HG02588 (cell line): ENCODE measurements at regions not wholly inside any gene's neighbourhood (a gene's known extent, or its start where the extent isn't known, plus 50 kb on each side); places are given as distances from the start of the nearest gene placed in this dataset.

Source experiments
- ATAC-seq: cut with Tn5 transposase; IDR thresholded peaks from one replicate; pipeline ENCODE4 v1.9.1; 2021; ENCODE audit warnings: mild to moderate bottlenecking, moderate library complexity; ENCODE audit not compliant: unreplicated experiment

DNA sequence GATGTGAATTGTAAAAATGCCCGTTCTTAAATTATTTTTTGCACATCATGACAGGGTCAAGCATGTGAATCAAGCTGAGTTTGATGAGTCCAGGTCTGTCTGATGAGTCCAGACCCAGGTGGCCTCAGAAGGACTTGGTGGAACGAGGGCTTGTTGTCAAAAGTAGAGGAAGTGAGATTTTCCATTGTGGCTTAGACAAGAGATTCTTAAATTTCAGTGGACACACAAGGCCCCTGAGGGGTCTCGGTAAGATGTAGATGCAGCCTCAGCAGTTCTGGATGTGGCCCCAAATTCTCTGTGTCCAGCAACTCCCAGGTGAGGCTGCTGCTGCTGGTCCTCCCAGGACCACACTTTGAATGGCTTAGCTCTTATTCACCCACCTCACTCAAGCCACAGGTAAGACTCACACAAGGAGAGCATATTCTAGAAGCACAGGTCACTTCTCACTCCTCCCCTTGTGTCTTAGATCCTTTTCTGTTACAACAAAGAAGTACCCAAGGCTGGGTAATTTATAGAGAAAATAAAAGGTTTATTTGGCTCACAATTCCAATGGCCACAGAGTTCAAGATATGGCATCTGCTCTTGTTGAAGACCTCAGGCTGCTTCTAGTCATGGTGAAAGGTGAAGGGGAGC, 98.8 kb downstream of the GGTLC2 start:
- no peak for ATAC-seq

DNA sequence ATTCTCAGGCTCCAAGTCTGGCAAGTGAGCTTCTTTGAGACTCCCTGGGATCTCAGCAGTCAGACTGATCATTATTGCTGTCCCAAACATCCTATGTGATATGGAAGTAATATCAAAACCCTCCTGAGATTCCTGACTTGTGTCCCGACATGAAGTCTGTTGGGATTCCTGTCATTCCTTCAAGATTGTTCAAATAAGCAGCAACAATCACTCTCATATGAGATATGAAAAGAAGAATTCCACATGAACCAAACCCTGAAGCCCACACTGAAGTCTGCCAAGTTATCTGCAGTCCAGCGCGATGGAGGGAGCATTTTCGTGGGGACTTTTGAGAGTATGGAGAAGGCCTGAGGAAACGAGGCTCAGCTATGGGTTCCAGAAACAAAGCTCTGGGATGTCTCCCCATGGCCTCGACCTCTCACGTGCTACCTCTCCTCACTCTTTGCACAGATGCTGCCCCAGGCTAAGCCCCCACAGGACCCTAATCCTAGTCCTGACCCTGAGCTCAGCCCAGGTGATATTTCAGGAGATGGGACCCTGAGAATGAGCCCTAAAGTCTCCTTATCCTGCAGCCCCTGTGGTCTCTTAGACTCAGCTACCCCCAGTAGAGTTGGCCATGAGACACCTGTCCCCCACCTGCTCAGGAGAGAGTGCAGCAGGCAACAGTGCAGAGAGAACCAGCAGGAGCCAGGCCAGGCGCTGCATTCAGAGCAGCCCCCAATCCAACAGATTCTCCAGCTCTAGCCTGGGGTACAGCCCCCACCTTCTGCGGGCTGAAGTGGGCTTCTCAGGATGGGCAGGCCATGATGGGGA, 100.2 kb downstream of the GGTLC2 start:
- ATAC-seq, result no peak

DNA sequence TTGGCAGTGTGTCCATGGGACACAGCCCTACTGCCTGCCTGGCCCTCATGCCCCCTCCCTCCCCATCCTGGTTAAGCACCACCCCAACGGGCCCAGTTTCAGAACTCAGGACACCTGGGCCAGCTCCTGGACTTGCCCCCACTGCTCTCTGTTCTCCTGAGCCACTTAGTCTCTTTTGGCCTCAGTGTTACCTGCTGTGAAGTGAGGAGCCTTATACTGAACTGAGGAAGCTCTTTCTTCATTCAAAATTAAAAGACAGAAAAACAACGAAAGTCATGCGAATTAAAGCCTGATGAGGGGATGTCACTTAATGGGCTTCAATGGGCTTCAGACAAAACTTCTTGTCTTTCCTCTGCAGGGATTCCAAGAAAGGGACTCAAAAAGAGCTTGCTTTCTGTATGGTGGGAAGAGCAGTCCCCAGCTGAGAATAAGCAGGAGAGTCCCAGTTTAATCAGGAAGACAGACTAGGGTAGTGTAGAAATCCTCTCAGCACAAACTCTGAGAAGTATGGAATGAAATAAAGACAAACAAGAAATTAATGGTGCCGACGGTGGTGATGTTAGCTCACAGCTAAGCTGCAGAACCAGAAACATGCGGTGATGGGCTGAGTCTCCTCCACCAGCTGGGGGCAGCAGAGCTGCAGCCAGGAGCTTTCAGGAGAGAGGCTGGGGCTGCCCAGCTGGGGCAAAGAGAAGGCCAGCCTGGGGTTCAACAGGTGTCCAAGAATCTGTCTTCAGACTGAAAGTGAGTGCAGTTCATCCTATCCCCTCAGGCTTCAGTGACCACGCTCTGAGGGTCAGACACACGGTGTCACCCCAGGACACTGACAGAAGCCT, 101.0 kb downstream of the GGTLC2 start:
- ATAC-seq, result no peak

DNA sequence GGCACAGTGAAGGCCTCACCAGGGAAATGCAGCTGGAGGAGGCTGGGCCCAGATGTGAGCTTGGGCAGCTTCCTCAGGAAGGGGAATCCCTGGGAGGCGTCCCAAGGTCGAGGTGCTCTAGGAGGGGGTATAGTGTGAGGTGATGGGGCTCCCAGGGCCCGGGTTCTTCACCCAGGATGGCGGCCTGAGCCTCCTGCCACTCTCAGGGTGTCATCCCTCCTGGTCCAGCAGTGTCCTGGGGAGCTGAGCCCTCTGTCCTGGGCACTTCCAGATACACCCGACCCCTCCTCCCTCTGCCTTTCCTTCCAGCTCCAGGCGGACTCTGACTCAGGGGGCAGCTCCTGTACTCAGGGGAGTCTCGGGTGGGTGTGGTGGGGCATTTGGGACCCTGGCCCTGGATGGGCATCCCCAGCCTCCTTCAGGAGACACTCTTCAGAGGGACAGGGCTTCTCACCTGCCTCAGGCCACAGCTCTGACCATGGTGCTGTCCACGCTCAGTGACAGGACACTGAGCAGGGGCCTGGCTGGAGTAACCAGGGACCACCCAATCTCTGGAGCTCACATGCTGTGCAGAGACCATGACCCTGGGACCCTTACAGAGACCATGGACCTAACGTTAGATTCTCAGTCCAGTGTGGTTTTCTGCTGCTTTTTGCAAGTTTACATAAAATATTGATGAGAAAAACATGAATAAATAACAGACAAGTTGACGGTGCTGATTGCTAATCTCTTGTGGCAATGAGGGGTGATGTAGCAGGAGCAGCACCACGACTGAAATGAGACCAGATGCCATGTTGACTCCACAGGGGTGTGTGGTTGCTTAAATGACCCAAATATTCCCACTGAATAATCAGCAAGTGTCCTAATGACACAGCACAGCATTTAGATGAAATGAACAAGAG, 101.9 kb downstream of the GGTLC2 start:
- no peak for ATAC-seq

DNA sequence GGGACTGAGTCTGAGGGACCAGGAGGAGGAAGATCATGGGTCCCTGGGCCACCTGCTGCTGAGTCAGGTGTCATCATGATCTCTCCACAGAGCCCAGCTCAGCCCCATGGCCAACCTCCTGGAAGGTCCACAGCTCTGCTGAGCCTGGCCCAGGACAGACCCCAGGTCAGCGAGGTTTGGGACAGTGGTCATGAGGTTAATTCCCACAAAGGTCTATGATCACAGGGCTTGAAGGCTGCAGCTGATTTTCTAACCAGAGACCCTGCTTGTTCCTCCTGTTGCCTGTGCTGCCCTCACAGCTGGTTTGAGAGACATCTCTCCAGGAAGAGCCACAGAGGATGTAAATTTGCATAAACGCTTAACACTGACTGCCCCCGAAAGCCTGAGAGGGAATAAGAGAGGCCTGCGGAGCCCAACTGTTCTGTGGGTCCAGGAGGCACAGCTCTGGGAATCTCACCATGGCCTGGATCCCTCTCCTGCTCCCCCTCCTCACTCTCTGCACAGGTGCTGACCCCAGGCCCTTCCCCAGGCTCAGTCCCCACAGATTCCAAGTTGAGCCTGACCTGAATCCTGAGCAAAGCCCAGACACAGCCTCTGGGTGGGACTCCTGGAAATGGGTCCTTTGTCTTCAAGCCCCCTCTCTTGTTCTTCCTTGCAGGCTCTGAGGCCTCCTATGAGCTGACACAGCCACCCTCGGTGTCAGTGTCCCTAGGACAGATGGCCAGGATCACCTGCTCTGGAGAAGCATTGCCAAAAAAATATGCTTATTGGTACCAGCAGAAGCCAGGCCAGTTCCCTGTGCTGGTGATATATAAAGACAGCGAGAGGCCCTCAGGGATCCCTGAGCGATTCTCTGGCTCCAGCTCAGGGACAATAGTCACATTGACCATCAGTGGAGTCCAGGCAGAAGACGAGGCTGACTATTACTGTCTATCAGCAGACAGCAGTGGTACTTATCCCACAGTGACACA, 102.8 kb downstream of the GGTLC2 start:
- ATAC-seq, result peak; percentile 48

DNA sequence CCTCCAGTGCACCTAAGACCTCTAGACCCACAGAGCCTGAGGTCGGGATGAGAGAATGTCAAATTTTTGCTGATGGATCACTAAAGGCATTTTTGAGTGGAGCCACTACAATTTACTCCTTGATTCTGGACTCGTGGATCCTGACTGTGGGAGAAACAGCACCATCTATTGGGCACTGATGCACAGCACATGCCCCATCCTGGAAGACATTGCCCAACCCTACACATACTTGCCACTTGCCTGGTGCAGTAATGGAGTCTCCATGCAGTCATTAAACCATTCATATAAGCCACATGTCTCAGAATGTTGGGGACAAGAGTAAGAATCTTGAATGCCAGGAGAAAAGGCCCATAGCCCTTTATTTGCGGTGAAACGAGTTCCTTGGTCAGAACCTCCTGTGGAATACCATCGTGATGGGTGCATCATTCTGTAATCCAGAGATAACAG, 103.9 kb downstream of the GGTLC2 start:
- no peak for ATAC-seq

DNA sequence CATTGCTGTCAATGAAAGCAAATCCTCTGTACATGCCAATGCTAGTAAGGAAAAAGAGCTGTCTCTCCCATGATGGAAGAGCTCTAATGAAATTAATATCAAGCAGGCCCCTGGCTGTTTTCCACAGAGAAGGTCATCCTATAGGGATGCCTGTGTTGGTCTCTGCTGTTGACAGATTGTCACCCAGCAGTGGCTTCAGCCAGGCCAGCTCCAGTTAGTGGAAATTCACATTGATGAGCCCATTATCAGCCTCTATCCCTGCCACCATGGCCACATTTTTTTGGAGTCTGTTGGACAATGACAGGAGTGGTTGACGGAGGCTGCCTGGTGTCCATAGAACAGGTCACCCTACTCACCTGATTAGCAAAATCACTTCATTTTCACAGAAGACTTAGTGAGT, 104.3 kb downstream of the GGTLC2 start:
- ATAC-seq, result no peak

DNA sequence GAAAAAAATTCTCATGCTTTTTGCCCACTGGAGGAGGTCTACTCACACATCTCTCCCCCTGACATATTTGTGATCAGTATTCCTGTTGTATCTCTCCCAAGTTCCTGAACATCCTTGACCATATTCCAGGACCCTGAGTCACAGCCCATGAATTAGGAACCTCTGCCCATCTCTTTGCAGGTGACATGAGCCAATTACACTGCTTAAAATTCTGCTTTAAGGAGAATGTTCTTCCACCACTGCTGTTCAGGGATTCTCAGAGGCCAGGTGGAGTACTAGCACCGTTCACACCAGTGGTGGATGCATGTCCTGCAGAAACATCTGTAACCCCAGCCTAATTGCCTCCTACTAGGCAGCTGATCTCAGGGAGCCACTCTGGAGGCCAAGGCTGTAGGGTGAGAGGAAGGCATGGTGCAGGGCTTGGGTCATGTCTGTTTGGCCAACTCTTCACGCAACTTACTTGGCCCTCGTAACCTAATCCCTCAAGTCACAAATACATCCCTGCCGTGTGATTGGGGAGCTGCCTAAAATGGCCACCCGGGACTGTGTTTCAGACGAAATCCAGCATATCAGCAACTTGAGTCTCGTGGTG, 104.8 kb downstream of the GGTLC2 start:
- ATAC-seq, result no peak

DNA sequence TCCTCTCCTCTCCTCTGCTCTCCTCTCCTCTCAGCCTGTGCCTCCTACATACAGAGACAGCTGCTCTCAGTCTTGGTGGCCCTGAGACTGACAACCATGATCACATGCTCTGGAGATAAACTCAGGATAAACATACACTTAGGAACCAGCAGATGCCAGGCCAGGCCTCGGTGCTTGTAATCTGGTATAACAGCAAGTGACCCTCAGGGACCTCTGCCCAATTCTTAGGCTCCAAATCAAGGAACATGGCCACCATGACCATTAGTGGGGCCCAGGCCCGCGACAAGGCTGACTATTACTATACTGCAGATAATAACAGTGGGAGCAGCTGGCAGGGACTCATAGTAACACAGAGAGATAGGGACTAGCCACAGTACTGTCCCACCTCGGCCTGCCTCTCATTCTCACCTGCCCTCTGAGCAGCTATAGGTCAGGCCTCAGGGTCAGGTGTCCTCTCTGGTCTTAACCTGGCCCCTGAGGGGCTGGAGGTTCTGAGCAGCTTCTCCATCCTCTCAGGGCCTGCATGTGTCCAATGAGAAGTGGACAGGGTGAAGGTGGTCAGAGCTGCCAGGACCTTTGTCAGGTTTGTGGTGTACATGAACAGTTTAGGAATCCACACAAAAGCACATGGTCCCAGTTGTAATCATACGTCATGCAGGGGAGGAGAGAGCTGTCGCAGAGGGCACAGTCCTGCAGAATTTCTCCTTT, 106.1 kb downstream of the GGTLC2 start:
- ATAC-seq, result no peak

DNA sequence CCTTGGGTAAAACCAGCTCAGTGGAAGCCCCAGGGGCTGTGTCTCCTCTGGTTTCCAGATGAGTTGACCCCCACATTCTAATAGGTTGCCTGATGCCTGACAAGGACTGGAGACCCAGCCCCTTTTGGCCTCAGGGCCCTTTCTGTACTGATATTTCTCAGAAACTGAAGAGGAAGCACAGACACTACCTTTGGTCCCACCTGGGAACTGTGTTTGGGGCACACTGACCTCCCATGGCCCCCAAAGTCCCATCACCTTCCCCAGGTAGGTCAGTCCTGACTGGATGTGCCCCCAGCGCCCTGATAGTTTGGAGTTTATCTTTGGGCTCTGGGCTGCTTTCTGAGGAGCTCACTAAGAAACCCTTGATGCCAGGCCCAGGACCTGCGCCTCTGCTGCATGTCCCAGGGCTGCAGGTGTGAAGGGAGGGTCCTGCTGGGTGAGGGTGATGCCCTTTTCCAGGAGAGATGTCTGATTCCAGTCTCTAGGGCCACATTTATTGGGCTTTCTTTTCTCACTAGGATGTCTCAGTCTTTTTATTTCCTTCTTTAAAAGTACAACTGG, 106.7 kb downstream of the GGTLC2 start:
- no peak for ATAC-seq

DNA sequence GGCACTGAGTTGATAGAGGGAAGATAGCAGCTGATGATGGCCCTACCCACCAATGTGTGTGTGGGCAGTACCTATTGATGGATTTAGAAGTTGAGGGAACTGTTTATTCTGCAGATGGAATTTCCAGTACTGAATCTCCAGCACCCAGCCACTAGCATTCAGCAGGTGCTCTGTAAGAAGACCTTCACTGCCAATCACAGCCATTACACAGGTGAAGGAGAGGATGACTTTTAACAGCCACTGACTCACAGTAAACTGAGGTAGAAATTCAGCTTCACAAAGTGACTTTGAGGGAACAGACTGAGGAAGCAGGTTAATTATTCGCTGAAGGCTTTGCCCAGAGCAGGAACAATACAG, 107.8 kb downstream of the GGTLC2 start:
- no peak for ATAC-seq

DNA sequence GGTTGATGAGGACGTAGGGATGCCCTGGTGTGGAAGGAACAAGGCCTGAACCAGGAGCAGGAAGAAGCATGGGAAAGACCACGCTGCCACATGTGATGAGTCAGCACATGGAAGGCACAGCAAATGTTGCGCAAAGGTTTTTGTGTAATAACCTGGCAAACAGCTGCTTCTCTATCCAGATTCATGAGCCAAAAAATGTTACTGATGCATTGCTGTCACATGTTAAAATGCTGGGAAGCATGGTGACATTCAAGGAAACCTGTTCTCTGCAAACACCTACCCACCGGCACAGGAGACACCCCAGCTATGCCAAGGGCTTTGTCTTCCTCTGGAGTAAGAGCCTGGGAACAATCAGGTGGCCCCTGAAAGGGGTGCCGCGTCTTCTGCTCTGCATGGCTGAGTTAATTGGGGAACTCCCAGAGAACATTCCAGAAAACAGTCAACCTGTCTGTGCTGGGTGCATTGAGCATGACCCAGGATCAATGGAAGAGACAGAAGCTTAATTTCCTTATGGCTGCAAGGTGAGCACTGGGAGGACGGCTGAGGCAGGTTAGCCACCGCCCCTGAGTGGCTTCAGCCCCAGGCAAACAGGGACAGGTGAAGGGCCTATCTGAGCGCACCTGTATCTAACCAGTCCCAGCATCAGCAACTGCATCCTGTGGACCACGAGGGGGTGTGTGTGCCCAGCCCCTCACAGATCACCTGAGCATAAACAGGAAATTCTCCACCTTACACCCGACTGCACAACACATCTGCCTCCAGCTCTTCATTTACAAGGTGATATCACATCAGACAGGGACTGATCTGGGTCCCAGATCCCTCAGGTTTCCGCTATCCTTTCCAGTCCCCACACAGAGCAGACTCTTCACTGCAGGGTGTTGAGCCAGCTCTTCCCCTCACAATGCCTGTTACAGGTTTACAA, 108.4 kb downstream of the GGTLC2 start:
- no peak for ATAC-seq

DNA sequence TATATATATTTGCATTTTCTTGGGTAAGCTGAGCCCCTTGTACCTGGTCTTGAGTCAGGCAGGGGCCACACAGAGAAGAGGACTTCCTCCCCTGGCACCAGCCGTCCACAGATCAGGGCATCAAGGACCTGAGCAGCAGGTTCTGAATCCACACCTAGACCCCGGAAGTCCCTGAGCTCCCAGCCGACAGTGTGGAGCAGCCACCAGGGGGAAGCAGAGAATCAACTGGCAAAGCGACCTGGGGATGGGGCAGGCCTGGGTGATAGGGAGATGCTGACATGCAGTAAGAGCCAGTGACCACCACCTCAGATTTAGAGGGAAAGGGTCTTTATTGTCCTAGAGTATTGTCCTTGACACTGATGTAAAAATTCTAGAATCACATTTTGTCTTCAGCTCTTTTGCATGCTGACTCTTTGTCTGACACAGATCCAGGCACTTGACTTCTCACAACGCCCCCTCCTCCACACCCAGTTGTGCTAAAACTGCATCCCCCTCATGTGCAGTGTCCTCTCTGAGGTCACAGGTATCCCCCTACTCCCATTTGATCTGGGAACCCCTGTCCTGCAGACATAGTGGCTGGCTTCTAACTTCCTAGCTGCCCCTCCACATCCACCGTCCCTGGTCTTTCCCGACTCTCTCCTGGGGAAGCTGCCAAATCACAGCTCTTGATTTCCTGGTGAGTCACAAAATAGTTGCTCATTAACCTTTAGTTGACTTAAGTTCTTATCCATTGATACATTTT, 109.3 kb downstream of the GGTLC2 start:
- ATAC-seq, result no peak

DNA sequence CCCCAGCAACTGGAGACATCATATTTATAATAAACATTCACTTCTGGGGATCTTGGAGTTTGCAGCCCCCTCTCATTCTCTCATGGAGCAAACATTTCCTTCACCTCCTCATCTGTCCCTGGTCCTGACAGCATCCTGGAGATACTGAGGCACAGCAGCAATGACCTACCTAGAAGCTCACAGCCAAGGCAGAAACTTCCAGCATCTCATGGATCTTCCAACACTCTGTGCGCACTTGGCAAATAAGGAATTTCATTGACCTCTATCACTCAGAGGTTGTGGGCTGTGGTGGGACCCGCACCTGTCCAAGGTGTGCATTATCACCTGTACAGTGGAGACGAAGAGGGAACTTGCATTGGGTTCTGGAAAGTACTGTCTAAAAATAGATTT, 109.8 kb downstream of the GGTLC2 start:
- ATAC-seq, result no peak

DNA sequence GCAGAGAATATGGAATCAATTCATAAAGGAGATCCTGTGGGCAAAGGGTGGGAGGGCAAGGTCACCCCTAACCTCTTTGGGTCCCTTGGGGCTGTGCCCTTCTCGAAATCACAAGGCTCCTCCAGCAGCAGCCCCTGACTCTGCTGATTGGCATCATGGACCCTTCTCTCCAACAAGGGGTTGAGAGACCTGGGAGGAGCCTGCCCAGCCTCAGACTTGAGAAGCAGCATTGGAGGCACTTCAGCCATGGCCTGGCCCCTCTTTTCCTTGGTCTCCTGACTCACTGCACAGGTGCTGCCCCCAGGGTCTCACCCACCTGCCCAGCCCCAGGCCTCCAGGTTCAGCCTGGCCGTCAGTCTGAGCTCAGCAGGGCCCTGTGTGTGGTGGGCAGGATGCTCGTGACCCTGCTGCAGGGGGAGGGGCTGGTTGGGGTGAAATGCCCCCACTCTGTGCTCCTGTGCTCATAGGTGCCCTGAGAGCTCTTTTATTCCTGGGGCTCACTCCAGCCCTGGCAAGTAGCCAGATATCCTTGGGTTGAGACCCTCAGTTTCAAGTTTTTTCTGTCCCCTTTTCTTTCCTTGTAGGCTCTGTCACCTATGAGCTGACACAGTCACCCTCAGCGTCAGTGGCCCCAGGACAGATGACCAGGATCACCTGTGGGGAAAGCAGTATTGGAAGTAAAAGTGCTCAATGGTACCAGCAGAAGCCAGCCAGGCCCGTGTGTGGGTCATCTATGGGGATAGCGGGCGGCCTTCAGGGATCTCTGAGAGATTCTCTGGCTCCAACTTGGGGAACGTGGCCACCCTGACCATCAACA, 110.8 kb downstream of the GGTLC2 start:
- ATAC-seq, result no peak

DNA sequence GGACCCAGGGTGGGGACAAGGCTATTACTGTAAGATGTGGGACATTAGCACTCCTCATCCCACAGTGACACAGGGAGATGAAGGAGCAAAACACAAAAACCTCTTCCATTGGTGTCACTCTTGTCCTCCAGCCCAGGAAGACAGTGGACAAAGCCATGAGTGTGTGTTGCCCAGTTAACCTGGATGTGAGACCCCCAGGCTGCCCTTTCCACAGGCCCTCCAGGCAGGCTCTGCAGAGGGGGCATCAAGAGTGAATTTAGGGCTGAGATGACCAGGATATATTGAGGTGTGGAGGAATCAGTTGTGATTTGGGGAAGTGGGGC, 111.3 kb downstream of the GGTLC2 start:
- no peak for ATAC-seq
